ENCODE measurements at regions not wholly inside any gene's neighbourhood (a gene's known extent, or its start where the extent isn't known, plus 50 kb on each side); places are given as distances from the start of the nearest gene placed in this dataset.

DNA sequence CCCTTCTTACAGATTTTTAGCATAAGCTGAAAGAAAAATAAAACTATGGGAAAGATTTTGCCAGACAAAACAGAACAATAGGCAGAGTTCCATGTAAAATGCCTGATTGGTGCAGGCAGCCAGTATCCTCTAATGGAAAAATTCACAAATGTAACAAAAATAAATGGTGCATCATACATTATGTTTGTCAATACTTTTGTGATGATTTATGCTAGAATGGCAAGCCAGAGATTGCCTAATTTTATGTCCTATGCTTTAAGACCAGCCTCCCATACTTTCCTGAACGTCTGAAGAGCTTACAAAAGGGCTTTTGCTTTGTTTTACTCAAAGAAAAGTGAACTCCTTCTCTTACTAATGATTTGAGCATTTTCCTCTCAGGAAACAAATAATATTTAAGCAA is 81.5 kb upstream of the KCNJ15 start:
- no peaks in the 10 kb centered on the region for H3K27me3 ChIP-seq (ENCODE audit: insufficient read depth, low read length)
- no peaks in the 10 kb centered on the region for H3K9me3 ChIP-seq (ENCODE audit: low read length)
- no peaks in the 10 kb centered on the region for H3K36me3 ChIP-seq (ENCODE audit: insufficient read depth, low read length)
- no peaks in the 10 kb centered on the region for H3K79me2 ChIP-seq (ENCODE audit: insufficient read depth, low read length)
- H3K4me3 ChIP-seq (ENCODE audit: low read depth, low read length, poor library complexity, severe bottlenecking): no peak overlapping the region
- no peak overlapping the region for H2AFZ ChIP-seq (ENCODE audit: low read length)
- H3K4me1 ChIP-seq (ENCODE audit: insufficient read depth, low read length, severe bottlenecking): no peaks in the 10 kb centered on the region
- H3K27ac ChIP-seq (ENCODE audit: low read depth, low read length, poor library complexity, severe bottlenecking): no peak overlapping the region
- no peaks in the 10 kb centered on the region for H3K9me2 ChIP-seq (ENCODE audit: low read depth, low read length)
- H3F3A ChIP-seq (ENCODE audit: insufficient read depth, low read length): no peaks in the 10 kb centered on the region
- H3K9ac ChIP-seq (ENCODE audit: low read length): no peak overlapping the region
- no peaks in the 10 kb centered on the region for H4K20me1 ChIP-seq (ENCODE audit: insufficient read depth, low read length)
- TF ChIP-seq, protein P1, sequence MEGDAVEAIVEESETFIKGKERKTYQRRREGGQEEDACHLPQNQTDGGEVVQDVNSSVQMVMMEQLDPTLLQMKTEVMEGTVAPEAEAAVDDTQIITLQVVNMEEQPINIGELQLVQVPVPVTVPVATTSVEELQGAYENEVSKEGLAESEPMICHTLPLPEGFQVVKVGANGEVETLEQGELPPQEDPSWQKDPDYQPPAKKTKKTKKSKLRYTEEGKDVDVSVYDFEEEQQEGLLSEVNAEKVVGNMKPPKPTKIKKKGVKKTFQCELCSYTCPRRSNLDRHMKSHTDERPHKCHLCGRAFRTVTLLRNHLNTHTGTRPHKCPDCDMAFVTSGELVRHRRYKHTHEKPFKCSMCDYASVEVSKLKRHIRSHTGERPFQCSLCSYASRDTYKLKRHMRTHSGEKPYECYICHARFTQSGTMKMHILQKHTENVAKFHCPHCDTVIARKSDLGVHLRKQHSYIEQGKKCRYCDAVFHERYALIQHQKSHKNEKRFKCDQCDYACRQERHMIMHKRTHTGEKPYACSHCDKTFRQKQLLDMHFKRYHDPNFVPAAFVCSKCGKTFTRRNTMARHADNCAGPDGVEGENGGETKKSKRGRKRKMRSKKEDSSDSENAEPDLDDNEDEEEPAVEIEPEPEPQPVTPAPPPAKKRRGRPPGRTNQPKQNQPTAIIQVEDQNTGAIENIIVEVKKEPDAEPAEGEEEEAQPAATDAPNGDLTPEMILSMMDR (IDR thresholded peaks at IDR 0.05; ENCODE audit: low read length): no peak
- no peak for TF ChIP-seq EZH2 (IDR thresholded peaks at IDR 0.05; ENCODE audit: borderline replicate concordance, low read length)
- no peak overlapping the region for H3K4me2 ChIP-seq (ENCODE audit: low read length)

DNA sequence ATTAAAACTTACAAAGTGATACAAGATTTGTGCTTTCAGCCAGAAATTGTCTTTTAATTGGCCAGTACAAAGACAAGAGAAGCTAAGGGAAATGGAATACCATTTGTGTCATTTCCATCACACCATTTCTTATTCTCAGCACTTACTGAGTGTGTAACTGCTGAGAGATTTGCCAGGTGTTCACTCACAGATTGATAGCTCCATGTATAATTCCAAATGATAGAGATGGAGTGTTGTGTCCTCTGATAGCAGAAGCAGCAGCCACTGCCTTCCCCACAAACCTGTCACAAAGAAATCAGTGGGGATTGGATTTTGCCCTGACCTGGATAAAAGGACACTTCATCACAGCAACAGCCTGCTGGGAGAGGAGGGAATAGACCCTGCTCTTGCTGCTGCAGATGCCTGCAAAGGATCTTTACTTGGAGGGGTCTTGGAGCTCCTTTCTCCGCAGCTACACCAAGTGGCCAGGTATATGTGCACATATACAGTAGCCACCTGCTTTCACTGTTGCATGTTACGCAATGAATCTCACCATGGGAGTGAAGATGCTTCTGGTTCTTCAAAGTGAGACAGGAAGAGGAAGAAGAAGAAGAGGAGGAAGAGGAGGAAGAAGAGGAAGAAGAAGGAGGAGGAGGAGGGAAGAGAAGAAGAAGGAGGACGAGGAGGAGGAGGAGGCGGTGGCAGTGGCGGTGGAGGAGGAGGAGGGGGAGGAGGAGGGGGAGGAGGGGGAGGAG is 78.7 kb upstream of the KCNJ15 start:
- TF ChIP-seq, protein P1 (IDR thresholded peaks at IDR 0.05; ENCODE audit: low read length): no peak
- TF ChIP-seq EZH2 (IDR thresholded peaks at IDR 0.05; ENCODE audit: borderline replicate concordance, low read length): no peak
- Histone ChIP-seq H4K20me1 (ENCODE audit: insufficient read depth, low read length) (no peaks in the 10 kb centered on the region), H3K9ac (ENCODE audit: low read length) (no peak overlapping the region), H3K4me2 (ENCODE audit: low read length) (no peak overlapping the region), H3K36me3 (ENCODE audit: insufficient read depth, low read length) (no peaks in the 10 kb centered on the region), H3K79me2 (ENCODE audit: insufficient read depth, low read length) (no peaks in the 10 kb centered on the region), H3K4me3 (ENCODE audit: low read depth, low read length, poor library complexity, severe bottlenecking) (no peak overlapping the region), H2AFZ (ENCODE audit: low read length) (no peak overlapping the region), H3F3A (ENCODE audit: insufficient read depth, low read length) (no peaks in the 10 kb centered on the region), H3K4me1 (ENCODE audit: insufficient read depth, low read length, severe bottlenecking) (no peaks in the 10 kb centered on the region), H3K27me3 (ENCODE audit: insufficient read depth, low read length) (no peaks in the 10 kb centered on the region), H3K27ac (ENCODE audit: low read depth, low read length, poor library complexity, severe bottlenecking) (no peak overlapping the region), H3K9me2 (ENCODE audit: low read depth, low read length) (no peaks in the 10 kb centered on the region), H3K9me3 (ENCODE audit: low read length) (no peaks in the 10 kb centered on the region)

DNA sequence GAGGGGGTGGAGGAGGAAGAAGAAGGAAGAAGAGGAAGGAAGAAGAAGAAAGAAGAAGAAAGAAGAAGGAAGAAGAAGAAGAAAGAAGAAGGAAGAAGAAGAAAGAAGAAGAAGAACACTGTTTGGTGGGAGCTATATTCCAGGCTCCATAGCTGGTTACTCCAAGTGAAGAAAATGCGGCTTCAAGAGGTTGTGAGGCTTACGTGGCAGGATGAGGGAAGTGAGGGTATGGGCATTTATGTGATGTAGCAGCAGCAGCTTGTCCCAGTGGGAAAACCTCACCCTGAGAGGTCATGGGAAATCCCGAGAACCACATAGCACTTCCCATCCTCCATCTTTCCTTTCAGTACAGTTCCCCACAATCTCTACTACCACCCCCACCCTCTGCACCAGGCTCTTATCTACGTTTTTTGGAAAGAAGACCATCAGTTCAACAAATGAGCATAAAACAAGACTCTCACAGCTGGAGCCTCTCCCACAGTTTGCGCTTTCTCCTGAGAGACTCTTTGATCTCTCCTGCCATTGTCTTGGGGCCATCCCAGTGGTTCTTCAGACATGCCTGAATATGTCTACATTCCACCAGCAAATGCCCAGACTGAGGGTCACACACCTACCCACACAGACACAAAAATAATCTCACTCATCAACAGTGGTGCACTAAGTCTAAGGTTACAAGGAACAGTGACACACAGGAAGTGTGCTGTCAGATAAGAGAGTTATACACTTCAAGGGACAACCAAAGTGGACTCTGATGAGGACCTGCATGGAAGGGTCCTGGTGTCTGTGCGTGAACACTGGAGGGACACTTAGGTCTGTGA is 77.9 kb upstream of the KCNJ15 start:
- Histone ChIP-seq H3K9me2 (ENCODE audit: low read depth, low read length) (no peaks in the 10 kb centered on the region), H3K27me3 (ENCODE audit: insufficient read depth, low read length) (no peaks in the 10 kb centered on the region), H3K79me2 (ENCODE audit: insufficient read depth, low read length) (no peaks in the 10 kb centered on the region), H3F3A (ENCODE audit: insufficient read depth, low read length) (no peaks in the 10 kb centered on the region), H3K4me2 (ENCODE audit: low read length) (no peak overlapping the region), H4K20me1 (ENCODE audit: insufficient read depth, low read length) (no peaks in the 10 kb centered on the region), H3K9me3 (ENCODE audit: low read length) (no peaks in the 10 kb centered on the region), H3K36me3 (ENCODE audit: insufficient read depth, low read length) (no peaks in the 10 kb centered on the region), H3K27ac (ENCODE audit: low read depth, low read length, poor library complexity, severe bottlenecking) (no peak overlapping the region), H2AFZ (ENCODE audit: low read length) (no peak overlapping the region), H3K4me1 (ENCODE audit: insufficient read depth, low read length, severe bottlenecking) (no peaks in the 10 kb centered on the region), H3K9ac (ENCODE audit: low read length) (no peak overlapping the region), H3K4me3 (ENCODE audit: low read depth, low read length, poor library complexity, severe bottlenecking) (no peak overlapping the region)
- TF ChIP-seq, protein P1 (IDR thresholded peaks at IDR 0.05; ENCODE audit: low read length): no peak
- no peak for TF ChIP-seq EZH2 (IDR thresholded peaks at IDR 0.05; ENCODE audit: borderline replicate concordance, low read length)

Data from OCI-LY1 (cell line).